OCI-LY7 (cell line): ENCODE measurements at regions not wholly inside any gene's neighbourhood (a gene's known extent, or its start where the extent isn't known, plus 50 kb on each side); places are given as distances from the start of the nearest gene placed in this dataset.

Experiments used
- BruUV-seq: library from RNA; stranded (reverse); fragments of 400-500 nt; replicated peaks from 2 replicates; lab custom pipeline; 2021; lab: Mats Ljungman, UMichigan
- CTCF ChIA-PET: fragments of 300-600 bp; sonication (Branson Sonifier 250); formaldehyde crosslinking; loops from one replicate; lab custom pipeline; 2022; ENCODE audit warnings: antibody characterized with exemption; ENCODE audit not compliant: unreplicated experiment; lab: Charles Lee
- POLR2A ChIA-PET: fragments of 300-600 bp; sonication (Branson Sonifier 250); formaldehyde crosslinking; loops from one replicate; lab custom pipeline; 2022; ENCODE audit warnings: antibody characterized with exemption; lab: Charles Lee
- DNase-seq: peaks from one replicate; pipeline ENCODE4 v3.0.0-alpha.2; 2015; ENCODE audit warnings: low spot score
- H2AFZ ChIP-seq: fragments of 200-600 bp; sonication (generic), shearing (Covaris generic); 2 replicates; pipeline ENCODE4 v1.6.1; 2014; ENCODE audit warnings: mild to moderate bottlenecking, antibody characterized with exemption, low read length, moderate library complexity
- H3K27ac ChIP-seq: fragments of 200-600 bp; sonication (generic); 2 replicates; pipeline ENCODE4 v1.5.1; 2014; ENCODE audit warnings: mixed run types, low read depth, mild to moderate bottlenecking, moderate library complexity, low read length, inconsistent platforms; ENCODE audit not compliant: poor library complexity, severe bottlenecking
- H3K36me3 ChIP-seq: fragments of 200-600 bp; sonication (generic); 2 replicates; pipeline ENCODE4 v1.6.1; 2014; ENCODE audit warnings: mild to moderate bottlenecking, antibody characterized with exemption, low read length, moderate library complexity, mixed read lengths; ENCODE audit not compliant: insufficient read depth
- H3K4me1 ChIP-seq: fragments of 200-600 bp; sonication (generic); 2 replicates; pipeline ENCODE4 v1.5.1; 2014; ENCODE audit warnings: mild to moderate bottlenecking, low read length; ENCODE audit not compliant: insufficient read depth, poor library complexity, severe bottlenecking
- H3K4me2 ChIP-seq: fragments of 200-600 bp; sonication (generic); 2 replicates; pipeline ENCODE4 v1.6.1; 2014; ENCODE audit warnings: mild to moderate bottlenecking, low read length
- H3K4me3 ChIP-seq: fragments of 200-600 bp; sonication (generic); 2 replicates; pipeline ENCODE4 v1.5.1; 2014; ENCODE audit warnings: mild to moderate bottlenecking, low read depth, low read length; ENCODE audit not compliant: poor library complexity, severe bottlenecking
- H3K79me2 ChIP-seq: fragments of 200-600 bp; sonication (generic); 2 replicates; pipeline ENCODE4 v1.6.1; 2016; ENCODE audit warnings: low read depth, mild to moderate bottlenecking, low read length, moderate library complexity, mixed read lengths; ENCODE audit not compliant: insufficient read depth
- H3K9me2 ChIP-seq: fragments of 200-600 bp; sonication (generic); 2 replicates; pipeline ENCODE4 v1.6.1; 2016; ENCODE audit warnings: mild to moderate bottlenecking, low read length, mixed read lengths; ENCODE audit not compliant: insufficient read depth
- H3K9me3 ChIP-seq: fragments of 200-600 bp; sonication (generic); 2 replicates; pipeline ENCODE4 v1.6.1; 2014; ENCODE audit warnings: mild to moderate bottlenecking, mixed run types, low read length, mixed read lengths
- H4K20me1 ChIP-seq: fragments of 200-600 bp; sonication (generic); 2 replicates; pipeline ENCODE4 v1.6.1; 2014; ENCODE audit warnings: mild to moderate bottlenecking, antibody characterized with exemption, low read length, moderate library complexity, mixed read lengths; ENCODE audit not compliant: insufficient read depth
- EZH2phosphoT487 ChIP-seq: fragments of 200-600 bp; sonication (generic); IDR thresholded peaks from 2 replicates; pipeline ENCODE4 v1.6.1; 2018; ENCODE audit warnings: low read depth, borderline replicate concordance, mild to moderate bottlenecking, mixed run types, antibody characterized with exemption, low read length, moderate library complexity, mixed read lengths
- intact Hi-C: fragments of 100-400 bp; cut with micrococcal nuclease; formaldehyde crosslinking; loops from one replicate; pipeline ENCODE4 v1.10.0; 2022; ENCODE audit not compliant: unreplicated experiment
- TF ChIP-seq, protein P1 (sequence below): fragments of 200-600 bp; sonication (generic); conservative IDR thresholded peaks from 2 replicates; pipeline ENCODE4 v1.5.1; 2014; ENCODE audit warnings: mild to moderate bottlenecking, antibody characterized with exemption, low read length, moderate library complexity, mixed read lengths

DNA sequence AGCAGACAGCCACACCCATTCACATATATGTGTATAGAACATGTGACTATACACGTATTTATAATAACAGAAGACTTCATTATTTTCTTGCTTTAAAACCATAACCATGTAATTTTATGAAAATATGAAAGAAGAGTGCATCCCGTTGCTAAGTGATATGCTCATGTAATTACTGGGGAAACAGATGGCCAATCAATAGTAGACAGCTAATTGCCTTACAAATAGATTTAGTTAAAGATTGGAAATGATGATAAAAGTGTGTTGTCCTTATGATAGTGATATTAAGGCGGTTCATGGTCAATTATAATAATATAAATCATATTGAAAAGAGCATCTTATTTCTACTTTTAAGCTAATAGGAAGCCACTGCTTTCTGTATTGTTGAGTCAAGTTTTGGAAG, 95.9 kb downstream of the RFC3 start:
- intact Hi-C loops: no loop called here
- no TSS peak for BruUV-seq
- ChIA-PET POLR2A (interaction anchor here (0.7 to 1.5 kb wide), 4 partner anchors 9 to 1333 kb away, joined by 3 to 5 read pairs (median 3); no protein-coding TSS in a partner anchor), CTCF (no interaction called here)
- H3K4me3 ChIP-seq: no peak overlapping the region
- no peaks in the 10 kb centered on the region; the same call in 1 of the 2 replicates for H3K36me3 ChIP-seq
- no peaks in the 10 kb centered on the region for H3K4me1 ChIP-seq
- H3K9me3 ChIP-seq: no peaks in the 10 kb centered on the region
- H2AFZ ChIP-seq: no peak overlapping the region
- H3K79me2 ChIP-seq: no peaks in the 10 kb centered on the region
- no peak overlapping the region for H3K27ac ChIP-seq
- H3K4me2 ChIP-seq: no peak overlapping the region
- H3K9me2 ChIP-seq: no peaks in the 10 kb centered on the region; the same call in 1 of the 2 replicates
- DNase-seq: no peak
- no peaks in the 10 kb centered on the region for H4K20me1 ChIP-seq
- no peak for TF ChIP-seq EZH2phosphoT487
- TF ChIP-seq, protein P1, sequence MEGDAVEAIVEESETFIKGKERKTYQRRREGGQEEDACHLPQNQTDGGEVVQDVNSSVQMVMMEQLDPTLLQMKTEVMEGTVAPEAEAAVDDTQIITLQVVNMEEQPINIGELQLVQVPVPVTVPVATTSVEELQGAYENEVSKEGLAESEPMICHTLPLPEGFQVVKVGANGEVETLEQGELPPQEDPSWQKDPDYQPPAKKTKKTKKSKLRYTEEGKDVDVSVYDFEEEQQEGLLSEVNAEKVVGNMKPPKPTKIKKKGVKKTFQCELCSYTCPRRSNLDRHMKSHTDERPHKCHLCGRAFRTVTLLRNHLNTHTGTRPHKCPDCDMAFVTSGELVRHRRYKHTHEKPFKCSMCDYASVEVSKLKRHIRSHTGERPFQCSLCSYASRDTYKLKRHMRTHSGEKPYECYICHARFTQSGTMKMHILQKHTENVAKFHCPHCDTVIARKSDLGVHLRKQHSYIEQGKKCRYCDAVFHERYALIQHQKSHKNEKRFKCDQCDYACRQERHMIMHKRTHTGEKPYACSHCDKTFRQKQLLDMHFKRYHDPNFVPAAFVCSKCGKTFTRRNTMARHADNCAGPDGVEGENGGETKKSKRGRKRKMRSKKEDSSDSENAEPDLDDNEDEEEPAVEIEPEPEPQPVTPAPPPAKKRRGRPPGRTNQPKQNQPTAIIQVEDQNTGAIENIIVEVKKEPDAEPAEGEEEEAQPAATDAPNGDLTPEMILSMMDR: no peak

DNA sequence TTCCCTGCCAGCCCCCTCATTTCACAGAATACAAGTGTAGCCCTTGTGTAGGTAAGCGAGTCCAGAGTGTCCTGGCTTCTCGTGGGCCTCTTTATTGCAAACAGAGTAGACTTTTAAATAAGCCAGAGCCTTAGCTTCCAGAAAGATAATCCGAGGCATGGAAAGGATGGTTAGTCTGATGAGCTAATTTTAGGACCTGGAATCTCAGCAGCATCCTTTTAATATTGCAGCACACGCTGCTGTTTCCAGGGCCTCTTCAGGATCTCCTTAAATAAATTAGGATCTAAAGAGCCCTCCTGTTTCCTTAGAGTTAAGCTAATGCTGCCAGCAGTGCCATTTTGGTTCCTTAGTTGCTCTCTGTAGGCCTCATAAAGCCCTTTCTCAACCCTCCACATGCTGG, 99.2 kb downstream of the RFC3 start:
- Histone ChIP-seq H3K4me1 (no peaks in the 10 kb centered on the region), H2AFZ (no peak overlapping the region), H3K36me3 (no peaks in the 10 kb centered on the region), H3K4me3 (no peak overlapping the region), H3K9me3 (no peaks in the 10 kb centered on the region), H3K27ac (no peak overlapping the region), H3K4me2 (no peak overlapping the region), H4K20me1 (no peaks in the 10 kb centered on the region), H3K79me2 (no peaks in the 10 kb centered on the region), H3K9me2 (no peaks in the 10 kb centered on the region; the same call in 1 of the 2 replicates)
- ChIA-PET POLR2A (interaction anchor here (0.5 to 0.6 kb wide), 2 partner anchors 36 to 50 kb away, joined by 3 to 5 read pairs; no protein-coding TSS in a partner anchor), CTCF (no interaction called here)
- intact Hi-C loops: no loop called here
- no TSS peak for BruUV-seq
- DNase-seq: no peak
- TF ChIP-seq EZH2phosphoT487: no peak
- TF ChIP-seq, protein P1: no peak

- Histone ChIP-seq H2AFZ (no peak overlapping the region), H3K9me3 (no peaks in the 10 kb centered on the region), H3K4me2 (no peak overlapping the region), H3K4me3 (no peak overlapping the region), H3K79me2 (no peaks in the 10 kb centered on the region), H4K20me1 (no peaks in the 10 kb centered on the region), H3K9me2 (no peaks in the 10 kb centered on the region; the same call in 1 of the 2 replicates), H3K27ac (no peak overlapping the region), H3K4me1 (no peaks in the 10 kb centered on the region), H3K36me3 (no peaks in the 10 kb centered on the region)
- no peak for DNase-seq
- no TSS peak for BruUV-seq
- POLR2A ChIA-PET: interaction anchor here (0.7 kb wide), 1 partner anchor 106 kb away, joined by 3 read pairs; no protein-coding TSS in a partner anchor
- no peak for TF ChIP-seq EZH2phosphoT487
- CTCF ChIA-PET: interaction anchor here (0.6 kb wide), 1 partner anchor 664 kb away, joined by 6 read pairs; no protein-coding TSS in a partner anchor
- intact Hi-C loops: no loop called here
These were observed 100.4 kb downstream of the RFC3 start for GRCh38 chr13:33918199-33918932.
